Peyer's patch (tissue), 4 donors: ENCODE measurements at regions not wholly inside any gene's neighbourhood (a gene's known extent, or its start where the extent isn't known, plus 50 kb on each side); places are given as distances from the start of the nearest gene placed in this dataset.

ENCODE experiments used
- POLR2A ChIP-seq, 2 donors: fragments of 450-650 bp; IDR thresholded peaks; one replicate each; pipeline ENCODE4 v1.5.1; 2017; ENCODE audit warnings: antibody characterized with exemption in 2 of 2, mild to moderate bottlenecking in 2 of 2, moderate library complexity in 2 of 2
- TF ChIP-seq, protein P1 (sequence below), 6 experiments: fragments of 450-650 bp in 4 of 6; fragments of 200-600 bp in 2 of 6; sonication (generic) in 1 of 6; IDR thresholded peaks; one replicate each; pipeline ENCODE4 v1.5.1; 2017 to 2019; ENCODE audit warnings: antibody characterized with exemption in 6 of 6, mild to moderate bottlenecking in 3 of 6, moderate library complexity in 1 of 6

DNA sequence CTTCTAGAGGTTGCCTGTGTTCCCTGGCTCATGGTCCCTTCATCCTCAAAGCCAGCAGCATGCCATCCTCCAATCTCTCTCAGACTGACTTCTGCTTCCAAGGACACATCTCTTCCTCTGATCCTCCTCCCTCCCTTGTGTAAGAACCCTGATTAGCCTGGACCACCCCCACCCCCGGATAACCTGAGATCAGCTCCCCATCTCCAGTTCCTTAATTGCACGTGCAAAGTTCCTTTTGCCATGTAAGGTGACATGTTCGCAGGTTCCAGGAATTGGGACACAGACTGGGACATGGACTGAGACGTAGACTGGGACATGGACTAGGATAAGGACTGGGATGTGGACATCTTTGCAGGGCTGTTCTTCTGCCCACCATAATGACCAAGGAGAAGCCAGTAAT lies 925.3 kb downstream of the TBC1D22A start:
- TF ChIP-seq POLR2A (IDR thresholded peaks at IDR 0.05), result no peak
- TF ChIP-seq, protein P1, sequence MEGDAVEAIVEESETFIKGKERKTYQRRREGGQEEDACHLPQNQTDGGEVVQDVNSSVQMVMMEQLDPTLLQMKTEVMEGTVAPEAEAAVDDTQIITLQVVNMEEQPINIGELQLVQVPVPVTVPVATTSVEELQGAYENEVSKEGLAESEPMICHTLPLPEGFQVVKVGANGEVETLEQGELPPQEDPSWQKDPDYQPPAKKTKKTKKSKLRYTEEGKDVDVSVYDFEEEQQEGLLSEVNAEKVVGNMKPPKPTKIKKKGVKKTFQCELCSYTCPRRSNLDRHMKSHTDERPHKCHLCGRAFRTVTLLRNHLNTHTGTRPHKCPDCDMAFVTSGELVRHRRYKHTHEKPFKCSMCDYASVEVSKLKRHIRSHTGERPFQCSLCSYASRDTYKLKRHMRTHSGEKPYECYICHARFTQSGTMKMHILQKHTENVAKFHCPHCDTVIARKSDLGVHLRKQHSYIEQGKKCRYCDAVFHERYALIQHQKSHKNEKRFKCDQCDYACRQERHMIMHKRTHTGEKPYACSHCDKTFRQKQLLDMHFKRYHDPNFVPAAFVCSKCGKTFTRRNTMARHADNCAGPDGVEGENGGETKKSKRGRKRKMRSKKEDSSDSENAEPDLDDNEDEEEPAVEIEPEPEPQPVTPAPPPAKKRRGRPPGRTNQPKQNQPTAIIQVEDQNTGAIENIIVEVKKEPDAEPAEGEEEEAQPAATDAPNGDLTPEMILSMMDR (IDR thresholded peaks at IDR 0.05), result no peak
